ENCODE measurements at regions not wholly inside any gene's neighbourhood (a gene's known extent, or its start where the extent isn't known, plus 50 kb on each side); places are given as distances from the start of the nearest gene placed in this dataset.

GRCh38 chr2:51335087-51336058 lies 303.4 kb upstream of the NRXN1 start:
- TF ChIP-seq EZH2phosphoT487 (IDR thresholded peaks at IDR 0.05; ENCODE audit: insufficient read depth, low read depth), result no peak
- TF ChIP-seq EZH2 (IDR thresholded peaks at IDR 0.05; ENCODE audit: insufficient read depth, poor library complexity, severe bottlenecking), result no peak

All from GM23248 (cell line).